Panc1 (cell line): ENCODE measurements at regions not wholly inside any gene's neighbourhood (a gene's known extent, or its start where the extent isn't known, plus 50 kb on each side); places are given as distances from the start of the nearest gene placed in this dataset.

ENCODE experiments used
- ATAC-seq: fragments of 200-7000 bp; cut with Tn5 transposase; 2 replicates; pipeline ENCODE4 v1.9.1; 2020; ENCODE audit warnings: mild to moderate bottlenecking, moderate library complexity
- BruUV-seq: library from RNA; stranded (reverse); fragments of 400-500 nt; replicated peaks from 2 replicates; lab custom pipeline; 2021; lab: Mats Ljungman, UMichigan
- CTCF ChIA-PET: fragments of 300-600 bp; sonication (Branson Sonifier 250); formaldehyde crosslinking; loops from one replicate; lab custom pipeline; 2022; ENCODE audit warnings: antibody characterized with exemption; lab: Charles Lee
- POLR2A ChIA-PET: fragments of 300-600 bp; sonication (Branson Sonifier 250); formaldehyde crosslinking; loops from one replicate; lab custom pipeline; 2022; ENCODE audit warnings: antibody characterized with exemption; lab: Charles Lee
- DNase-seq: peaks from one replicate; pipeline ENCODE4 v3.0.0-alpha.2; 2010; ENCODE audit warnings: low read depth, low spot score
- H3K27ac ChIP-seq: 2 replicates; pipeline ENCODE4 v1.5.1; 2011; ENCODE audit warnings: mild to moderate bottlenecking, low read length, inconsistent platforms
- H3K27me3 ChIP-seq: fragments of 200-500 bp; sonication (Bioruptor generic); 2 replicates; pipeline ENCODE4 v1.6.0; 2014; ENCODE audit warnings: low read length, inconsistent platforms; ENCODE audit not compliant: control insufficient read depth, insufficient read depth
- H3K36me3 ChIP-seq: fragments of 200-500 bp; sonication (Bioruptor generic); 2 replicates; pipeline ENCODE4 v1.5.1; 2014; ENCODE audit warnings: inconsistent platforms, mild to moderate bottlenecking, low read length, moderate library complexity; ENCODE audit not compliant: control insufficient read depth, insufficient read depth
- H3K4me1 ChIP-seq: 2 replicates; pipeline ENCODE4 v1.5.1; 2011; ENCODE audit warnings: inconsistent platforms, mild to moderate bottlenecking, low read length, moderate library complexity; ENCODE audit not compliant: control insufficient read depth, insufficient read depth
- H3K4me3 ChIP-seq, 2 experiments: 2 replicates each; pipeline ENCODE4 v1.5.1; 2011 to 2012; ENCODE audit warnings: low read depth in 2 of 2, low read length in 2 of 2, mild to moderate bottlenecking in 2 of 2, inconsistent platforms in 1 of 2, moderate library complexity in 1 of 2
- H3K9me3 ChIP-seq: fragments of 200-500 bp; sonication (Bioruptor generic); 2 replicates; pipeline ENCODE4 v1.5.1; 2014; ENCODE audit warnings: low read depth, mild to moderate bottlenecking, inconsistent platforms, low read length, moderate library complexity; ENCODE audit not compliant: control insufficient read depth, insufficient read depth
- CTCF ChIP-seq: fragments of 450-650 bp; IDR thresholded peaks from 2 replicates; pipeline ENCODE4 v1.5.1; 2017; ENCODE audit warnings: mild to moderate bottlenecking
- POLR2AphosphoS5 ChIP-seq: IDR thresholded peaks from 2 replicates; pipeline ENCODE4 v1.6.1; 2012; ENCODE audit warnings: mild to moderate bottlenecking, low read depth, low read length, moderate library complexity
- REST ChIP-seq, 2 experiments: IDR thresholded peaks; 2 replicates each; pipeline ENCODE4 v1.6.1; 2011 to 2012; ENCODE audit warnings: low read depth in 2 of 2, control low read depth in 1 of 2, low read length in 1 of 2, mild to moderate bottlenecking in 1 of 2, moderate library complexity in 1 of 2; ENCODE audit not compliant: insufficient read depth in 1 of 2
- SIN3A ChIP-seq: IDR thresholded peaks from 2 replicates; pipeline ENCODE4 v1.6.1; 2012; ENCODE audit warnings: low read depth, mild to moderate bottlenecking, low read length, moderate library complexity, borderline replicate concordance; ENCODE audit not compliant: insufficient read depth
- TCF7L2 ChIP-seq: IDR thresholded peaks from 2 replicates; pipeline ENCODE4 v1.6.1; 2011; ENCODE audit warnings: mild to moderate bottlenecking, low read depth, low read length, inconsistent platforms
- in situ Hi-C: cut with HindIII; loops from 2 replicates; pipeline ENCODE4 v1.10.0; 2016; ENCODE audit warnings: low sequenced_read_pairs, low pct_unique_long_range_greater_than_20kb
- intact Hi-C: fragments of 100-400 bp; cut with micrococcal nuclease; formaldehyde crosslinking; loops from one replicate; pipeline ENCODE4 v1.10.0; 2022; ENCODE audit not compliant: unreplicated experiment

- Histone ChIP-seq H3K36me3 (no peaks in the 10 kb centered on the region), H3K27me3 (no peaks in the 10 kb centered on the region), H3K4me3 (no peak overlapping the region), H3K9me3 (no peaks in the 10 kb centered on the region), H3K27ac (no peak overlapping the region), H3K4me1 (no peaks in the 10 kb centered on the region)
- ChIA-PET POLR2A (no interaction called here), CTCF (no interaction called here)
- in situ Hi-C loops = no loop called here
- DNase-seq = no peak
- ATAC-seq = no peak
- intact Hi-C loops = no loop called here
- BruUV-seq = no TSS peak
- TF ChIP-seq SIN3A (no peak), CTCF (no peak), POLR2AphosphoS5 (no peak), TCF7L2 (no peak), REST (IDR thresholded peaks at IDR 0.05; ENCODE audit: insufficient read depth in 1 of 2, low read depth in 2 of 2, low read length in 1 of 2) (no peak)
Observed at GRCh38 chr3:59385547-59385946, 335.7 kb upstream of the CFAP20DC start.

- no peaks in the 10 kb centered on the region for H3K4me1 ChIP-seq
- in situ Hi-C loops = no loop called here
- TF ChIP-seq REST (IDR thresholded peaks at IDR 0.05; ENCODE audit: insufficient read depth in 1 of 2, low read depth in 2 of 2, low read length in 1 of 2) (no peak), POLR2AphosphoS5 (no peak), TCF7L2 (no peak), SIN3A (no peak), CTCF (no peak)
- H3K4me3 ChIP-seq = no peak overlapping the region
- ATAC-seq (no peak), DNase-seq (no peak)
- ChIA-PET POLR2A (no interaction called here), CTCF (no interaction called here)
- BruUV-seq = no TSS peak
- intact Hi-C loops = no loop called here
- H3K9me3 ChIP-seq = no peaks in the 10 kb centered on the region
- H3K36me3 ChIP-seq = no peaks in the 10 kb centered on the region
- no peak overlapping the region for H3K27ac ChIP-seq
- no peaks in the 10 kb centered on the region for H3K27me3 ChIP-seq
Observed at GRCh38 chr3:59381282-59381681, 331.5 kb upstream of the CFAP20DC start.
